ENCODE measurements at regions not wholly inside any gene's neighbourhood (a gene's known extent, or its start where the extent isn't known, plus 50 kb on each side); places are given as distances from the start of the nearest gene placed in this dataset.

DNA sequence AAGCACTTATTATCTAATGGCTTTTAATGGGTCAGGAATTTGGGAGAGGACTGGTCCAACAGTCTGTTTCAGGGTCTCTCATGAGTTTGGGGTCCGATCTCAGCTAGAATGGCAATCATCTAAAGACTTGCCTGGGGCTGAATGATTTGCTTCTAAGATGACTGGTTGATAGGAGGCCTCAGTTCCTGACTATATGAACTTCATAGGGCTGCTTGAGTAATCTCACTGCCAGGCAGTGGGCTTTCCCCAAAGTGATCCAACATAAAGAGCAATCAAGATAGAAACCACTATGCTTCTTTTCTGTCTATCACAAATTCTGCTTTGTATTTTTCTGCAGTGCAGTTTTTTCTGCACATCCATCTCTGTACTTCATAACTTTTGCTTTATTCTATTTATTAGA is 793.5 kb upstream of the CHAC2 start:
- no peaks in the 10 kb centered on the region; the same call in 1 of the 2 replicates for H3K4me1 ChIP-seq
- no peak for DNase-seq
- TF ChIP-seq, protein P1, sequence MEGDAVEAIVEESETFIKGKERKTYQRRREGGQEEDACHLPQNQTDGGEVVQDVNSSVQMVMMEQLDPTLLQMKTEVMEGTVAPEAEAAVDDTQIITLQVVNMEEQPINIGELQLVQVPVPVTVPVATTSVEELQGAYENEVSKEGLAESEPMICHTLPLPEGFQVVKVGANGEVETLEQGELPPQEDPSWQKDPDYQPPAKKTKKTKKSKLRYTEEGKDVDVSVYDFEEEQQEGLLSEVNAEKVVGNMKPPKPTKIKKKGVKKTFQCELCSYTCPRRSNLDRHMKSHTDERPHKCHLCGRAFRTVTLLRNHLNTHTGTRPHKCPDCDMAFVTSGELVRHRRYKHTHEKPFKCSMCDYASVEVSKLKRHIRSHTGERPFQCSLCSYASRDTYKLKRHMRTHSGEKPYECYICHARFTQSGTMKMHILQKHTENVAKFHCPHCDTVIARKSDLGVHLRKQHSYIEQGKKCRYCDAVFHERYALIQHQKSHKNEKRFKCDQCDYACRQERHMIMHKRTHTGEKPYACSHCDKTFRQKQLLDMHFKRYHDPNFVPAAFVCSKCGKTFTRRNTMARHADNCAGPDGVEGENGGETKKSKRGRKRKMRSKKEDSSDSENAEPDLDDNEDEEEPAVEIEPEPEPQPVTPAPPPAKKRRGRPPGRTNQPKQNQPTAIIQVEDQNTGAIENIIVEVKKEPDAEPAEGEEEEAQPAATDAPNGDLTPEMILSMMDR (IDR thresholded peaks at IDR 0.05; ENCODE audit: low read depth, low read length): no peak
- H3K4me3 ChIP-seq (ENCODE audit: low read depth, low read length): no peak overlapping the region
- no peaks in the 10 kb centered on the region for H3K27me3 ChIP-seq
- H3K36me3 ChIP-seq: no peaks in the 10 kb centered on the region
- H3K9me3 ChIP-seq: no peaks in the 10 kb centered on the region

DNA sequence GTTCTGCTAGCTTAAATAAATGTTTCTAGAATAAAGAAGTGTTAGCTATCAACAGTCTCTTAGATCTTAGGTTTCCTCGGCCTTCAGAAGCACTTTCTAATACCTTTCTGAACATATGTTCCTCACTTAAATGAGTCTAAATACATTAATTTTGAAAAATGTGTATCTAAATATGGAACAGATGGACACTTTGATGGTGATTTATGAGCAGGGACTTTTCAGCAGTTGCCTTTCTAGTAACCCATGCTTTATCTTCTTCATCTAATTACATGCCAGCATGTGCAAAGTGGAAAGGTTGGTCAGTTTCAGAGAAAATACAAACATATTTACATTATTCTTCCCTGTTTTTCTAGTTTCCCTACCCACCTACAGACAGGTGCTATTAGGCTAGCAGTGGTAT is 797.0 kb upstream of the CHAC2 start:
- Histone ChIP-seq H3K9me3 (no peaks in the 10 kb centered on the region), H3K4me1 (no peaks in the 10 kb centered on the region; the same call in 1 of the 2 replicates), H3K4me3 (ENCODE audit: low read depth, low read length) (no peak overlapping the region), H3K27me3 (no peaks in the 10 kb centered on the region), H3K36me3 (no peaks in the 10 kb centered on the region)
- TF ChIP-seq, protein P1 (IDR thresholded peaks at IDR 0.05; ENCODE audit: low read depth, low read length): no peak
- no peak for DNase-seq

DNA sequence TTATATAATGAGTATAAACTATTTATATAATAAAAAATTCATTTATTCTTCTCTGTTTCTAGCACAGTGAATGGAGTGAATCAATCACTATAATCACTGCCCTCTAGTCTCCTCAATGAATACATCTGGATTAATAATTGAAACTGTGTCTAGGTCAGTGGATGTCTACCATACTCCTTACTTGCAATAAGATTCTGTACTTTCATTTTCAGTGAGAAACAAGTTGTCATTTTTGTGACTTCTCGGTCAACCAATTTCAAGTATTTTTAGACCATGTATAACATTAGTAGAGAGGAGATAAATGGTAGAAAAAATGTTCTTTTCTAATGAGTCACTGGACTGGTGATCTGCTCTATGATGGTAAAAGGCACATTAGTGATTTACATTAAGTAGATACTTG is 799.6 kb upstream of the CHAC2 start:
- no peak for DNase-seq
- TF ChIP-seq, protein P1 (IDR thresholded peaks at IDR 0.05; ENCODE audit: low read depth, low read length): no peak
- no peaks in the 10 kb centered on the region for H3K27me3 ChIP-seq
- no peaks in the 10 kb centered on the region for H3K9me3 ChIP-seq
- H3K4me3 ChIP-seq (ENCODE audit: low read depth, low read length): no peak overlapping the region
- no peaks in the 10 kb centered on the region; the same call in 1 of the 2 replicates for H3K4me1 ChIP-seq
- no peaks in the 10 kb centered on the region for H3K36me3 ChIP-seq

DNA sequence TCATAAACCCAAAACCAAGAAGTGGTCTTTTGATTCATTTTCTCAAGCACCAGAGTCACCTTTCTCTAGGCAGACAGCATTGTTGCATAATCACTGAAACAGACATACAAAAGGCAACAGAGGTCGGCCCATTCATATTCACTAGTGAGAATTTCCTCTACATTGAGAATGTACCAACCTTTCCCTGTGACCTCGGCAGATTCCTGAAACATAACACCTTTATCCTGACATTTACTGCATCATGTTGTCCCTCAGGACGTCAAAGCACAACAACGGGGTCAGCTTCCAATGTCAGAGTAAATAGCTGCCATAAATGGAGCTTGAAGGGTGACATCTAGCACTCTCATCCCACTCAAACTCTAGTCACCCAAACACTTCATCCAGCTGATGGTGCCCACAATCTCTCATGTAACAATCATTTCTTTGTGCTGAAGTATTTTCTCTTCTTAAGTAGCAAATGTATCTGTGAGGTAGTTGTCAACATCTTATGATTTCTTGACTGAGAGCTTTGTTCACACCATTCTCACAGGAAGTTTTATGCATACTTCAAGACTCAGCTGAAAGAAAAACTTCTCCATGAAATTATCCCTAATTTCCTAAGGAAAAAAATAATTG is 802.6 kb upstream of the CHAC2 start:
- no peak for DNase-seq
- Histone ChIP-seq H3K4me3 (ENCODE audit: low read depth, low read length) (no peak overlapping the region), H3K4me1 (no peaks in the 10 kb centered on the region), H3K36me3 (no peaks in the 10 kb centered on the region), H3K9me3 (no peaks in the 10 kb centered on the region), H3K27me3 (no peaks in the 10 kb centered on the region)
- TF ChIP-seq, protein P1 (IDR thresholded peaks at IDR 0.05; ENCODE audit: low read depth, low read length): no peak

DNA sequence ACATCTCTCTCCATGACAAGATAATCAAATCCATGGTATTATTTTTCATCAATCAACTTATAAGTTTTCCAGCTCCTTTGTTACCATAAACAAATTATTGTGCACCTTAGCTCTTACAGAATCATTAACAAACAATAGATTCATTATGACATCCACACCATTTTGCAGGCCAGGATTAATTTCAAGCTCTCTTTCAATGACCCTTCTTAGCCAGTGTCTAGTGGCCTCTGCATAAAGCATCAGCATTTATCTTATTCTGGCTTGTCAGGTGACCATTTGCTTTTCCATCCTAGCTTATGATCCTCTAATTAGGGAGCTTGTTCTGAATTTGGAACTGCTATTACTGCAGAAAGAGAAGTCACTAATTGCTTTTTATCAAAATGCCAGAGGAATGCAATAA is 806.2 kb upstream of the CHAC2 start:
- H3K4me3 ChIP-seq (ENCODE audit: low read depth, low read length): no peak overlapping the region
- no peaks in the 10 kb centered on the region for H3K9me3 ChIP-seq
- TF ChIP-seq, protein P1 (IDR thresholded peaks at IDR 0.05; ENCODE audit: low read depth, low read length): no peak
- no peaks in the 10 kb centered on the region for H3K27me3 ChIP-seq
- H3K36me3 ChIP-seq: no peaks in the 10 kb centered on the region
- no peak for DNase-seq
- H3K4me1 ChIP-seq: no peaks in the 10 kb centered on the region

DNA sequence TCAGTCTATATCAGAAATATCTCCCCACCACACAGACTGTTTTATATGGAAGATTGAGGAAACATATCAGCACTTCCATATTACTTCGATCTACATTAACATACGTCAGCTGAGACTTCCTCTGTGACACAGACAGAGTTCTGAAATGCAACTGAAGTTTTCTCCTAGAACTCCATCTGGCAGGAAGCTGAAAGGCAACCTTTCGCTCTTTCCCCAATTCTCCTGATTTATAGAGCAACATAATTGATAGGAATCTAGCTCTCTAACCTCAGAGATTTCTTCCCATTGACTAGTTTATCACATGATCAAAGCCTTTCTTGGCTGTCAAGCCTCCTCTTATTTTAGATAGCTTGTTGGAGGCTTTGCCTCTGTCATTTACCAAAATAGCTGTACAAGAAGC is 806.7 kb upstream of the CHAC2 start:
- Histone ChIP-seq H3K27me3 (no peaks in the 10 kb centered on the region), H3K4me1 (no peaks in the 10 kb centered on the region), H3K4me3 (ENCODE audit: low read depth, low read length) (no peak overlapping the region), H3K9me3 (no peaks in the 10 kb centered on the region), H3K36me3 (no peaks in the 10 kb centered on the region)
- TF ChIP-seq, protein P1 (IDR thresholded peaks at IDR 0.05; ENCODE audit: low read depth, low read length): no peak
- no peak for DNase-seq

All from BE2C (cell line).